ENCODE measurements at regions not wholly inside any gene's neighbourhood (a gene's known extent, or its start where the extent isn't known, plus 50 kb on each side); places are given as distances from the start of the nearest gene placed in this dataset.

DNA sequence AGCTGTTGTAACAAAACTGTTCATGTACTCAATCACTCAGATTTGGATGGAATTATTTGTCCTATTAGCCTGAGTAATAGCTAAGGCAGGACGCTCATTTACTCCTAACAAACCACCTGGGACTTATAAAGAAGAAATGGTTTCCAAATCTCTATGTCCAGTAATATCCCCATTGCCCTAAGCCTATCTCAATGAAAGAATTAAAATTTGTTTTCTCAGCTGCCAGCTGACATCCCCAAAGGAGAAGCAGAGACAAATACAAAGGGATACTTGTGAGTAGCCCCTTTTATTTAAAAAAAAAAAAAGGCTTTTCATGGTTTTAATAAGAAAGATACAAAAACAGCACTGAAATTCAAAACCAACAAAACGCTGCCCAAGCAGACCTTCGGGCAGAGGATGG lies 211.4 kb upstream of the PARD3B start:
- TF ChIP-seq, protein P1, sequence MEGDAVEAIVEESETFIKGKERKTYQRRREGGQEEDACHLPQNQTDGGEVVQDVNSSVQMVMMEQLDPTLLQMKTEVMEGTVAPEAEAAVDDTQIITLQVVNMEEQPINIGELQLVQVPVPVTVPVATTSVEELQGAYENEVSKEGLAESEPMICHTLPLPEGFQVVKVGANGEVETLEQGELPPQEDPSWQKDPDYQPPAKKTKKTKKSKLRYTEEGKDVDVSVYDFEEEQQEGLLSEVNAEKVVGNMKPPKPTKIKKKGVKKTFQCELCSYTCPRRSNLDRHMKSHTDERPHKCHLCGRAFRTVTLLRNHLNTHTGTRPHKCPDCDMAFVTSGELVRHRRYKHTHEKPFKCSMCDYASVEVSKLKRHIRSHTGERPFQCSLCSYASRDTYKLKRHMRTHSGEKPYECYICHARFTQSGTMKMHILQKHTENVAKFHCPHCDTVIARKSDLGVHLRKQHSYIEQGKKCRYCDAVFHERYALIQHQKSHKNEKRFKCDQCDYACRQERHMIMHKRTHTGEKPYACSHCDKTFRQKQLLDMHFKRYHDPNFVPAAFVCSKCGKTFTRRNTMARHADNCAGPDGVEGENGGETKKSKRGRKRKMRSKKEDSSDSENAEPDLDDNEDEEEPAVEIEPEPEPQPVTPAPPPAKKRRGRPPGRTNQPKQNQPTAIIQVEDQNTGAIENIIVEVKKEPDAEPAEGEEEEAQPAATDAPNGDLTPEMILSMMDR (IDR thresholded peaks at IDR 0.05): no peak
- TF ChIP-seq POLR2A (IDR thresholded peaks at IDR 0.05): no peak
- no peak for TF ChIP-seq EP300 (IDR thresholded peaks at IDR 0.05)
